ENCODE measurements at regions not wholly inside any gene's neighbourhood (a gene's known extent, or its start where the extent isn't known, plus 50 kb on each side); places are given as distances from the start of the nearest gene placed in this dataset.

GRCh38 chr5:52202256-52202655 is 585.5 kb upstream of the ITGA1 start:
- no peaks in the 10 kb centered on the region for H3K9me3 ChIP-seq
- DNase-seq (ENCODE audit: low spot score in 2 of 2), result no peak
- no peaks in the 10 kb centered on the region for H3K36me3 ChIP-seq

GRCh38 chr5:52204310-52204709 is 583.4 kb upstream of the ITGA1 start:
- TF ChIP-seq CTCF (IDR thresholded peaks at IDR 0.05) (no peak), POLR2AphosphoS5 (IDR thresholded peaks at IDR 0.05) (no peak), POLR2A (IDR thresholded peaks at IDR 0.05) (no peak)
- no peaks in the 10 kb centered on the region for H3K4me1 ChIP-seq
- intact Hi-C loops (cut with DNase I; ENCODE audit: low total_unique reads), result no loop called here

More at GRCh38 chr5:52202256-52202655, 585.5 kb upstream of the ITGA1 start:
- intact Hi-C loops (cut with DNase I; ENCODE audit: low total_unique reads), result no loop called here
- Histone ChIP-seq H3K4me3 (no peak overlapping the region), H3K27ac (no peak overlapping the region), H3K27me3 (no peaks in the 10 kb centered on the region), H3K4me1 (no peaks in the 10 kb centered on the region)
- no peak for TF ChIP-seq POLR2AphosphoS5 (IDR thresholded peaks at IDR 0.05)
- no peak for TF ChIP-seq POLR2A (IDR thresholded peaks at IDR 0.05)
- no peak for TF ChIP-seq CTCF (IDR thresholded peaks at IDR 0.05)

More at GRCh38 chr5:52204310-52204709, 583.4 kb upstream of the ITGA1 start:
- no peaks in the 10 kb centered on the region for H3K27me3 ChIP-seq
- H3K36me3 ChIP-seq, result no peaks in the 10 kb centered on the region
- H3K9me3 ChIP-seq, result no peaks in the 10 kb centered on the region
- H3K4me3 ChIP-seq, result no peak overlapping the region
- no peak overlapping the region for H3K27ac ChIP-seq
- no peak for DNase-seq (ENCODE audit: low spot score in 2 of 2)
